GM21717 (cell line): ENCODE measurements at regions not wholly inside any gene's neighbourhood (a gene's known extent, or its start where the extent isn't known, plus 50 kb on each side); places are given as distances from the start of the nearest gene placed in this dataset.
"Not testable (repeated sequence)": the region's sequence is repeated elsewhere in the genome, so short reads cannot be mapped to it uniquely, and the experiment has no call there.

Experiments
- ATAC-seq: cut with Tn5 transposase; IDR thresholded peaks from one replicate; pipeline ENCODE4 v1.9.1; 2021; ENCODE audit warnings: mild to moderate bottlenecking, moderate library complexity; ENCODE audit not compliant: unreplicated experiment

DNA sequence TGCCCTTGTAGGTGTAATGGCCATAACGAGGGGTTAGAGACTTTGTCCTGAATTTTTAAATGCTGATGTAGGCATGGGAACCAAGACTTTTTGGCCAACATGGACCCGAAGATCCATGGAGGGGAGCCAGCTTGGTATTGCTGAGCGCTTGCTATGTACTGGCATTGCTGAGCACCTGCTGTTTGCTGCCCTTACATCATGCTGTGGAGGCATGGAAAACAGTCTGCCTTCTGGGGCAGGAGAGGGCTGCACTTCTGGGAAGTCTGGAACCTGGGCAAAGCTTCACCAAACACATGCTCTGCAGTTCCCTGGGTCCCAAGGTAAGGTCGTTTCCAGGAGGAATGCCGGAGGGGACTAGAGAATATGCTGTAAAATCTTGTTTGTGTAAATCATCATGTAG lies 86.3 kb upstream of the CNIH3 start:
- ATAC-seq, result no peak

DNA sequence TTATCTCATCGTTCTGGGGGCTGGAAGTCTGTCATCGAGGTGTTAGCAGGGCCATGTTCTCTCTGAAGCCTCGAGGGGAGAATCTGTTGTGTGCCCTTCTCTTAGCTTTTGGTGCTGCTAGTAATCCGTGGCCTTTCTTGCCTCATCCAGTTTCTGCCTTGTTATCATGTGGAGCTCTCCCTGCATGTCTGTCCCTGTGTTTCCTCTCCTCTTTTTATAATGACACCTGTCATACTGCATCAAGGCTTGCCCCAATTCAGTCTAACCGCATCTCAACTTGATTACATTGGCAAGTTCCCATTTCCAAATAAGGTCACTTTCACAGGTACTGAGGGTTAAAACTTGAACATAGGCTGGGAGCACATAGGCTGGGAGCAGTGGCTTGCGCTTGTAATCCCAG lies 82.6 kb upstream of the CNIH3 start:
- ATAC-seq, result no peak

DNA sequence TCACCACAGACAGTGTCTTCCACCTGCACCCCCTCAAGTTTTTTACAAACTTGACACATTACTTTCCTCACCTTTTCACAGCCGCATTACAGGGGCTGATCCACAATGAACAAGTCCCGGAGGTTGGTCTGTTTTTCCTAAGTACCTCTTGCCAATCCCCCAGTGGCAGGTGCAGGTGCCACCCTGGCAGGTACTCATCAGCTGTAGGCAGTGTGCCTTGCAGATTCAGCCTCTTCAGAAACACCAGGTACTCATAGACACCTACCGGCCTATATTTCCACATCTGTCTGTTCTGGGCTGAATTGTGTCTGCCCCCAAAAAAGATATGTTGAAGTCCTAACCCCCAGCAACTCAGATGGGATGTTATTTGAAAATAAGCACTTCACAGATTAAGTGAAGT lies 81.4 kb upstream of the CNIH3 start:
- no peak for ATAC-seq

DNA sequence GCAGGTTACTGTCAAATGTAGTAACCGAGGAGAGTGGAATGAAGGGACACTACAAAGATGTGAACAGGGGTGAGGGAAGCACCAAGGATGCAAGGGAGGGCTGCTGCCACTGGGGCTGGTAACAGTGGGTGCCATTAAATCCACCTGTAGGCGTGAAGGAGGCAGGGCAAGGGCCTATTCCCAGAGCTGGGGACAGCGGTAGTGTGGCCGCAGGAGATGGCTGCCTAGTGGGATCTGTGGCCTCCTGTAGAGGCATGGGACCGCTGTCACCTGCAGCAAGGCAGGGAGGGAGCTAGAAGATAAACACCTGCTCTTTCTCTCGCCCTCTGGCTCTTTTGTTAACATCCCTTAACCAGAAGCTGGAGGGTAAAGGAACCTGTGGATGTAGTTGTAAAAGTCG lies 80.5 kb upstream of the CNIH3 start:
- no peak for ATAC-seq

DNA sequence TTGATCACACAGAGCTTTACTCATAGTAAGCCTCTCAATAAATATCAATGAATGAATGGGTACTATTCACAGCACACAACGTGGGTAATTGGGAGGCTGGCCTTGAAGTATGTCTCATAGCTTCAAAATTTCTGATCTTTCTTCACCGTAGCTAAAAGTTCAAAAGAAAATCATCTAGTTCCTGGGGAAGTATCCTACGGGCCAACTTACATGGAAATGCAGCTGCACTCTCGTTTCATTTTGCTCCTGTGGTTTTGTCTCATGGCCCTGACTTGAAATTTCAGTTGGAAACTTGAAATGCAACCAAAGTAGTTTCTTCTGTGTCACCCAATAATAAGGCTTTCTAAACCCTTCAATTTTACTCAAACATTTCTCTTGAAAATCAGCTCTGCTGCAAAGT lies 76.1 kb upstream of the CNIH3 start:
- no peak for ATAC-seq

DNA sequence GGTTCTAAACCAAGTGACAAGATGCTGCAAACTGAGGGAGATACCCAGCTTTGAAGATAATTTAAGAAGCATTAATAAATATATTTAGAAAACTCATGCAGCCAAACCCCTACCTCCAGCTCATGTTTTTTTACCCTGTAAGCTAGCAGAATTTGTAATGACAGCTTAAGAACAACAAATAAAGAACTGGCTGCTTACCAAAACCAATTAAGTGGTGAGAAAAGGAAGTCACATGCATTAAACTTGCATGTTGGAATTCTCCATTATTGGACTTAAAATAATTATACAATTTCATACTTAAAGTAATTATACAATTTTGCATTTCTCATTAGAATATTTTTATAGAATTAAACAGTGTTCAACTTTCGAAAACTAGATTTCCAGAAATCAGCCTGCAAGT lies 75.6 kb upstream of the CNIH3 start:
- no peak for ATAC-seq

DNA sequence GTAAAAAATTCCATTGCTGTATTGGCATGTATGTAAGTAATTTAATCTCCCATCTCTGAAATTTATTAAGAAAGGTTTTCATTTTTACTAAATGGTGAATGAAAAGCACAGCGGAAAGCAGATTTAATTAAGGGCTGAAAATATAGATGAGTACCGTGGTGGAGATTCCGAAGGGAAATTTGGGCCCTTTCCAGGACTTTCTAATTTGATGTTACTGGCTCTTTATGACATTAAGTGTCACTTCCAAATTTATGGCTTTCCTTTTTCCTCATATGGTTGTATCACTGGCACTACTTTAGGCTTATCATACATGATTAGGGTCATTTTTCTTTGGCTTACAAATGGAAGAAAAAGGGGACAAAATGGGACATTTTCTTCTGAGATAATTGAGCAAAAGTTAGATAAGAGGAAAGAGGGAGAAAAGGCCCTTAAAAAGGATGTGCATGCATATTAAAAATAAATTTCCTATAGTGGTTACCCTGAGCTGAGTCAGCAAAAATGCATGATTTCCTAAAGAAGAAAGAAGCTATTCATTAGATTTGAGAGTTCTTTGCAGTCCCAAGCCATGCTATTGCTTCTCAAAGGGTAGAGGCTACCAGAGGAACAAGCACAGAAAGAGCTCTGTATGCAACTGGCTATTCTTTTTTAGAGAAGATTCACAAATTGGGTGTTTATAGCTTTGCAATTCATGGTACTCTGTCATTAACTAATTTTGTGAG lies 74.9 kb upstream of the CNIH3 start:
- no peak for ATAC-seq

DNA sequence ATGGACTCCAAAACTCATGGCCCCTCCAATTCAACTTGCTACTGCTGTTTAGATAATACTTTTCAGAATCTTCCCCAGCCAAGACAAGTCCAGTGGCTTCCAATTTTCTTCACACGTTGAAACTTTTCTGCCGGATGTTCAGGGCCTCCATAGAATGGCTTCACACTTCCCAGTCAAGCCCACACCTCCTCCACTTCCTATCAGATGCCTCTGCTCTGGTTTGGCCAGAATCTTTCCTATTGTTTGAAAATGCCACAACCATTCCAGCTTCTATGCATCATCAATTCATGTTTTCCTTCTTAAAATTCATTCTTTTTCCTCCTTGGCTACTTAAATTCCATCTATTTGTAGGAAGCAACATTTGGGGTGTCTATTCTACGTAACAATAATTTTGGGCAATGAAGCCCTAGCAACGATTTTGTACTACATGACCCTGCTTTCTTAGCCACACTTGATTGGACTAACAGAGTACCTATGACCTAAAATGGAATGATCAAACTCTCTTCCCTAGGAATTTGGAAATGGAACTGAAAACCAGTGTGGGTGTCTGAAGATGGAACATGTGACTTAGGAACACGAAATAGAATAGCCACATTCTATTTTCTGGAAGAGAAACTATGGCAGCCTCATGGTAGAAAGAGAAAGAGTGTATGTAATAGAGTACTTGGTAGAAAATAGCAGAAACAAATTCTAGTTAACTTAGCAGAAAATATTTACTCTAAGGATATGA lies 74.1 kb upstream of the CNIH3 start:
- no peak for ATAC-seq

DNA sequence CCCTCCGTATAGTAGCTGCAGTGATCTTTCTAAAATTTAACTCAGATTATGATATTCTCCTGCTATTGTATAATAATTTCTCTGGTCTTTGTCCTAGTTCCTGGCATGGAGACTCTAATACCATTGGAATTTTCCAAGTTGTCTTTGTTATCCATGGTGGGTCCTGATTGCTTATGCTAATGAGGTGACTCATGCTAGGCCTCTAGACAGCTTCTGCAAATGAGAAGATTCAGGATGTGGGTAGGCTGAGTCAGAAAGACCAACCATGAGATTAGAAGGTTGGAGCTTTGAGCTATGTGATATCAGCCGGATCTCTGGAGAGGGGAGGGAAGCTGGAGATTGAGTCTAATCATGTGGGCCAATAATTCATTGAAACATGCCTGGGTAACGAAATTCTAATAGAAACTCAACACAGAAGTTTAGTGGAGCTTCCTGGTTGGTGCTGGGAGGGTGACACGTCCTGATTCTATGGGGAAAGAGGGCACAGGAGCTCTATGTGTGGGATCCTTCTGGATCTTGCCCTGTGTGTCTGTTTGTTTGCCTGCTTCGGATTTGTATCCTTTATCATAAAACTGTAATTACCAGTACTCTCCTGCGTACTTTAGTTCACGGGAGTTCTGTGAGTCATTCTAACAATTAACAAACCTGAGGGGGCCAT lies 73.2 kb upstream of the CNIH3 start:
- no peak for ATAC-seq

DNA sequence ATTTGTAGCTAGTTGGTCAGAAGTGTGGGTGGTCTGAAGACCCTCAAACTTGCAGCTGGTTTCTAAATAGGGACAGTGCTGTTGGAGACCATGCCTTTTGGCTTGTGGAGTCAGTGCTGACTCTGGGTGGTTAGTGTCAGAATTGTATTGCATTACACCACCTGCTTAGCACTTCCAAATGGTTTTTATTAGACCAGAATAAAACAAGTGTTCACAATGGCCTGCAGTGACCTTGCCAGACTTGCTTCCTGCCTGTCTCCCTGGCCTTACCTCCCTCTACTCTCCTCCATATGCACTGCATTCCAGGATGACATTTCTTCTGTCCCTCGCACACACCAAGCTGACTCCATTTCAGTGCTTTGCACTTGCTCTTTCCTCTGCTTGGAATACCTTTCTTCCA lies 72.7 kb upstream of the CNIH3 start:
- no peak for ATAC-seq

DNA sequence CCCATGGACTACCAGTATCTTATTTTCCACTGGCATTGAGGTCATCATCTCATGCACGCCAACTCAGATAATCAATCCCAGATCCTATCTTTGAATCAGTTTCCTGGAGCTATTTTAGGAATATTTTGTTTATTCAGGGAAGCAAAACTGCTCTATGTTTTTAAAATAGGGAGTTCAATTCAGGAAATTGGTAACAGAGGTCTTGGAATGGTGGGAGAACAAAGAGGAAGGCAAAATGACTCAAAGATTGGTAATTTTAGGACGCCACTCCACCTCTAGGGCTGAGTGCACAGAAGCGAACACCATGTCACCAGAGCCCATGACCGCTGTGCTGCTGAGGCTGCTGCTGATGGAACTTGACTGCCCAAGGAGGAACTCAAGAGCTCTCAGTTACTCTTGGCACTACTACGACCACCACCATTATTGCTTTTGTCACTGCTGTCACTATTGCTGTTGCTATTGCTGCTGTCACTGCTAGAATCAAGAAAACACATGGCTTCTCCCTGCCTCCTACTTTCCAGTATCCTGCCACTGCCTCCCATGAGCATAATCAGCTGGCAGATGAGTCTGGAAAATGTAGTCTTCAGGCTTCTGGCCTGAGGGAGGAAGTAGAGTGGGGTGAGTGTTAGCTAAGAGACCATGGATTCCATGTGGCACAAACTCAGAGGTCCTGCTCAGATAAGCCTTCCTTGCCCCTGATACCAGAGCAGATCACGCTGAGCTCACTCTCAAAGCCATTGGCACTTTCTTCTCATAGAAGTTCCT lies 71.6 kb upstream of the CNIH3 start:
- no peak for ATAC-seq

DNA sequence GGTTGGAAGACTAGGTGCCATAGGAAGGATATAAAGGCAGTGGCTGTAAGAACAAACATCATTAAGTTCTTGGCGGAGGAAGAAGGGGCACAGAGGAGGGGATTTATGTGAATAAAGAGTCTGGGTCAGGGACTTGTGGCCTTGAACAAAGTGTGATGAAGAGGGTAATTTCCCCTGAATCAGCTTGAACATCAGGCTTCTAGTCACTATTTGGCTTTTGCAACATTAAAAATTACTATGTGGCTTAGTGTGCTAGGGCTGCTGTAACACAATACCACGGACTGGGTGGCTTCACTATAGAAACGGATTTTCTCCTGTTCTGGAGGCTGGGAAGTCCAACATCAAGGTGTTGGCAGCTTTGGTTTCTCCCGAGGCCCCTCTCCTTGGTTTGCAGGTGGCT lies 70.5 kb upstream of the CNIH3 start:
- no peak for ATAC-seq

DNA sequence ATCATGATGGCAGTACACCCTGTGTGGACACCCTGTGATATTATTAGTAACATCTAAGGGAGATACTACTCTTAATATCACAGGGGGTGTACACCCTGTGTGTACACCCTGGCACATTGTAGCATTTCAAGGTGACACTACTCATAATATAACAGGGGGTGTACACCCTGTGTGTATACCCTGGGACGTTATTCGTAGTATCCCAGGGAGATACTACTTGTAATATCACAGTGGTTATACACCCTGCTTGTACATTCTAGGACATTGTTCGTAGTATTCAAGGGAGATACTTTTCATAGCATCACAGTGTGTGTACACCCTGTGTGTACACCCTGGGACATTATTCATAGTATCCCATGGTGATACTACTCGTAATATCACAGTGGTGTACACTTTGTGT lies 67.4 kb upstream of the CNIH3 start:
- no peak for ATAC-seq

DNA sequence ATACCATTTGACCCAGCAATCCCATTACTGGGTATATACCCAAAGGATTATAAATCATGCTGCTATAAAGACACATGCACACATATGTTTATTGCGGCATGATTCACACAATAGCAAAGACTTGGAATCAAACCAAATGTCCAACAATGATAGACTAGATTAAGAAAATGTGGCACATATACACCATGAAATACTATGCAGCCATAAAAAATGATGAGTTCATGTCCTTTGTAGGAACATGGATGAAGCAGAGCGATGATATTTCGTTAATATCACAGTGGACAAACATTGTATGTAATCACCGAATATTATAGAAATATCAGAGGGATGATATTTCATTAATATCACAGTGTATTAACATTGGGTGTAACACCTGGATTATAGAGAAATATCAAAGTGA lies 64.9 kb upstream of the CNIH3 start:
- not testable (repeated sequence) for ATAC-seq

DNA sequence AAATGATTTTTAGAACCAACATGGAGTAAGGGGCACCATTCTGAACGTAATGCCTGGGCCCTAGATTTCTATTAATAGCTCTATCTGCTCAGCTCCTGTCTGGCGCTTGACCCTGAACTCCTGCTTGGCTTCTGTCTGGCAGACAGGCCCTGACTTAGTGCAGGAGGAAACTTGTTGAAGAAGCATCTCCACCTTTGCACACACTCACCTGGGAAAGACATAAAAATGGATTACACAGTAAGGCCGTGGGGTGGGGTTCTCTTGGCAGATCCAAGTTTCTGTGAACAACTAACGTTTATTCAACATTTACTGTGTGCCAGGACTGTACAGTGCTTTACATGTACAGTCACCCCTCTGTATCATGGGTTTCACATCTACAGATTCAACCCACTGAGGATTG lies 62.1 kb upstream of the CNIH3 start:
- ATAC-seq, result no peak

DNA sequence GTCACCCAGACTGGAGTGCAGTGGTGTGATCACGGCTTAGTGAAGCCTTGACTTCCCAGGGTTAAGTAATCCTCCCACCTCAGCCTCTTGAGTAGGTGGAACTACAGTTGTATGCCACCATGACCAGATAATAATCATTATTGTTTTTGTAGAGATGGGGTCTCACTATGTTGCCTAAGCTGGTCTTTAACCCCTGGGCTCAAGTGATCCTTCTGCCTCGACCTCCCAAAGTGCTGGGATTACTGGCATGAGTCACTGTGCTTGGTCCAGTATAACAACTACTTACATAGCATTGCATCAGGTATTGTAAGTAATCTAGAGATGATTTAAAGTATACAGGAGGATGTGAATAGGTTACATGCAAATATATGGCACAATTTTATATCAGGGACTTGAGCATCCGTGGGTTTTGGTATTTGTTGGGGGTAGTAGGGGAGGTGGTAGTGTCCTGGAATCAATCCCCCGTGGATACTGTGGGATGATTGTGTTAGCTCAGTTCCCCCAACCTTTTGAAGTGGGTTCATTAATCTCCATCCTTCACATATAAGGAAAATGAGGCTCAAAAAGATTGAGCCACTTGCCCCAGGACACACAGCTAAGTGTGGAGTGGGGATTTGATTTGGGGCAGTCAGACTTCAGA lies 61.4 kb upstream of the CNIH3 start:
- no peak for ATAC-seq

DNA sequence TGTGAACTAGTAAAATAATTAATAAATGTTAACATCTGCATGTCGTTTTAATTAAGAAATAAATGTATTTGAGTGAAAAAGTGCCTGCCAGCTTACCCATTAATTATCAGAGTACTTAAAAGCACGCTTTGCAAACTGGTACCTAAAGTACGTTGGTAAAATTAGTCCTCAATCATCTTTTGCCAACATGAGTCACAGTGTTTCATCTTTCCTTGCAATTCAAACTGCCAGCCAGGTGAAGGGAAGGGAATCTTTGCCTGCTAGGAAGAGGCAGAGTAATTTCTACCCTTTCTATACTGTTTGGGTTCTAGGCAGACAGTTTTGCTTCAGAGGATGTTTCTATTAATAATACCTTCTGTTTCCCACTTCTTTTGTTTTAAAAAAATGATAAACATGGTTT lies 57.2 kb upstream of the CNIH3 start:
- ATAC-seq, result no peak

DNA sequence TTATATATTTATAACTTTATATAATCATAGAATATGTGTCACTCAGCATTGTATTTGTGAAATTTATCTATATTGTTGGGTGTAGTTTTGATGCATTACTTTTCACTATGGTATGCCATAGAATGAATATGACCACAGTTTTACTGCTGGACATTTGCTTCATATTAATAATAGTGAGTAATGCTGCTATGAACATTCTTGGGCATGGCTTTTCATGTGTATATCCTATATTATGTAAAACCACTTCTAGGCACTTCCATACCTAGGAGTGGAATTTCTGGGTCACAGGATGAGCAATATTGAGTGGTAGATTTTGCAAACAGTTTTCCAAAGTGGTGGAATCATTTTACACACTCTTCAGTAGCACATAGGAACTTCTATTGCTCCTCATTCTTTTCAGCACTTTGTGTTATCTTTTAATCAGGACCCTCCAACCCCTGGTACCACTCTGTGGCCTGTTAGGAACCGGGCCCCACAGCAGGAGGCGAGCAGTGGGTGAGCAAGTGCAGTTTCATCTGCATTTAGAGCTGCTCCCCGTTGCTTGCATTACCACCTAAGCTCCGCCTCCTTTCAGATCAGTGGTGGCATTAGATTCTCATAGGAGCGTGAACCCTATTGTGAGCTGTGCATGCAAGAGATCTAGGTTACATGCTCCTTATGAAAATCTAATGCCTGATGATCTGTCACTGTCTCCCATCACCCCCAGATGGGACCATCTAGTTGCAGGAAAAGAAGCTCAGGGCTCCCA lies 56.0 kb upstream of the CNIH3 start:
- no peak for ATAC-seq

DNA sequence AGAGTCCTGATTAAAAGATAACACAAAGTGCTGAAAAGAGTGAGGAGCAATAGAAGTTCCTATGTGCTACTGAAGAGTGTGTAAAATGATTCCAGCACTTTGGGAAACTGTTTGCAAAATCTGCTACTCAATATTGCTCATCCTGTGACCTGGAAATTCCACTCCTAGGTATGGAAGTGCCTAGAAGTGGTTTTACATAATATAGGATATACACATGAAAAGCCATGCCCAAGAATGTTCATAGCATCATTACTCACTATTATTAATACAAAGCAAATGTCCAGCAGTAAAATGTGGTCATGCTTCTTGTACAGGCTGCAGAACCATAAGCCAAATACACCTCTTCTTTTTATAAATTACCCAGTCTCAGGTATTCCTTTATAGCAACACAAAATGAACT lies 53.2 kb upstream of the CNIH3 start:
- ATAC-seq, result not testable (repeated sequence)

DNA sequence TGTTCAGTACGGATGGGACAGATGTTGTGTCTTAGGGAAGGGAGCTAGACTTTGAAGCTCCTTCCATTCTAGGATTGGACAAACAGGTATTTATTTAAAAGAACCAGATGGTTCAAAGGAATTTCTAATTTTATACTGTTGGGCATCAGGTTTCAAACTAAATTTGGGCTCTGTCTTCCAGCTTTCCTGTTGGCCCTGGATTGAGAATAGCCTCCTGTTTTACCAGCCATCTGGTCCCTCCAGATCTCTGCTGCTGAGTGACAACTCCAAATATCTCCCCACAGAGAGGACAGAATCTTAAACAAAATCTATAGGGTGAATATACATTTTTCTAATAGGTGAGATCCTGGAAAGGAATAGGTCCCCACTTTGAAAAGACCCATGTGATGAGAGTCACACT lies 52.5 kb upstream of the CNIH3 start:
- no peak for ATAC-seq
